Body of pancreas (tissue), 4 donors: ENCODE measurements at regions not wholly inside any gene's neighbourhood (a gene's known extent, or its start where the extent isn't known, plus 50 kb on each side); places are given as distances from the start of the nearest gene placed in this dataset.

Source experiments
- CTCF ChIP-seq, 7 experiments: fragments of 450-650 bp in 4 of 7; fragments of 200-600 bp in 3 of 7; sonication (generic) in 3 of 7; IDR thresholded peaks; one replicate each; pipeline ENCODE4 v1.5.1; 2016 to 2019; ENCODE audit warnings: antibody characterized with exemption in 7 of 7
- POLR2A ChIP-seq, 3 donors: fragments of 450-650 bp; IDR thresholded peaks; one replicate each; pipeline ENCODE4 v1.6.1; 2016; ENCODE audit warnings: antibody characterized with exemption in 3 of 3, mild to moderate bottlenecking in 2 of 3

- no peak for TF ChIP-seq POLR2A (IDR thresholded peaks at IDR 0.05)
- TF ChIP-seq CTCF (IDR thresholded peaks at IDR 0.05), result no peak
Observed at GRCh38 chr6:130672153-130672552, 155.1 kb upstream of the SMLR1 start.
